Thoracic aorta (tissue), 2 donors: ENCODE measurements at regions not wholly inside any gene's neighbourhood (a gene's known extent, or its start where the extent isn't known, plus 50 kb on each side); places are given as distances from the start of the nearest gene placed in this dataset.
A peak's percentile ranks its signal among the peaks of the same experiment; 100 is the strongest.

Experiments
- ATAC-seq: fragments of 150-250 bp; one replicate; pipeline ENCODE4 v1.8.0; 2017; ENCODE audit warnings: low read depth; ENCODE audit not compliant: insufficient number of reproducible peaks, low FRiP score
- DNase-seq: peaks from one replicate; pipeline ENCODE4 v3.0.0-alpha.2; 2020; ENCODE audit warnings: low spot score
- H3K27ac ChIP-seq, 2 donors: fragments of 200-600 bp; sonication (generic); 1 replicate in 1 of 2; 2 replicates in 1 of 2; pipeline ENCODE4 v1.5.1; 2016; ENCODE audit warnings: mild to moderate bottlenecking in 2 of 2, moderate library complexity in 2 of 2
- H3K27me3 ChIP-seq: fragments of 200-600 bp; sonication (generic); replicated peaks from 2 replicates; pipeline ENCODE4 v1.6.0; 2016; ENCODE audit warnings: mild to moderate bottlenecking; ENCODE audit not compliant: insufficient read depth
- H3K36me3 ChIP-seq: fragments of 200-600 bp; sonication (generic); one replicate; pipeline ENCODE4 v1.5.1; 2016
- H3K4me1 ChIP-seq, 2 donors: fragments of 200-600 bp; sonication (generic); 1 replicate in 1 of 2; 2 replicates in 1 of 2; pipeline versions ENCODE4 v1.5.1 to v1.6.0; 2016; ENCODE audit warnings: low read depth in 2 of 2, mild to moderate bottlenecking in 1 of 2; ENCODE audit not compliant: control insufficient read depth in 1 of 2
- H3K4me3 ChIP-seq: fragments of 200-600 bp; sonication (generic); 2 replicates; pipeline ENCODE4 v1.5.1; 2016; ENCODE audit warnings: mild to moderate bottlenecking
- H3K9me3 ChIP-seq: fragments of 200-600 bp; sonication (generic); 2 replicates; pipeline ENCODE4 v1.5.1; 2016
- CTCF ChIP-seq: fragments of 200-600 bp; sonication (generic); IDR thresholded peaks from one replicate; pipeline ENCODE4 v1.5.1; 2019; ENCODE audit warnings: antibody characterized with exemption

GRCh38 chr12:124713041-124713435 lies 145.6 kb upstream of the NCOR2 start:
- H3K36me3 ChIP-seq = no peaks in the 10 kb centered on the region
- no peak for ATAC-seq
- no peak for DNase-seq
- H3K27me3 ChIP-seq = no peaks in the 10 kb centered on the region
- peaks cover 5% of the 10 kb centered on the region in 2 donors for H3K4me1 ChIP-seq
- no peak for TF ChIP-seq CTCF
- peak overlapping the region; percentile 42 to 78 for H3K27ac ChIP-seq
- H3K4me3 ChIP-seq = peak overlapping the region; percentile 66
- H3K9me3 ChIP-seq = no peaks in the 10 kb centered on the region

GRCh38 chr12:124711344-124711743 lies 143.9 kb upstream of the NCOR2 start:
- ATAC-seq = no peak
- H3K27ac ChIP-seq = no peak overlapping the region

GRCh38 chr12:124709722-124710687 lies 142.6 kb upstream of the NCOR2 start:
- no peaks in the 10 kb centered on the region for H3K36me3 ChIP-seq
- no peak for TF ChIP-seq CTCF
- H3K4me3 ChIP-seq = no peak overlapping the region
- peaks cover 5% of the 10 kb centered on the region in 2 donors for H3K4me1 ChIP-seq
- ATAC-seq (no peak), DNase-seq (no peak)
- H3K27ac ChIP-seq = no peak overlapping the region
- peaks cover 4% of the 10 kb centered on the region for H3K9me3 ChIP-seq
- no peaks in the 10 kb centered on the region for H3K27me3 ChIP-seq

More at GRCh38 chr12:124711344-124711743, 143.9 kb upstream of the NCOR2 start:
- Histone ChIP-seq H3K9me3 (peaks cover 4% of the 10 kb centered on the region), H3K27me3 (no peaks in the 10 kb centered on the region), H3K4me3 (no peak overlapping the region), H3K36me3 (no peaks in the 10 kb centered on the region), H3K4me1 (peaks cover 5% of the 10 kb centered on the region in 2 donors)
- TF ChIP-seq CTCF = no peak
- no peak for DNase-seq

GRCh38 chr12:124707316-124707715 lies 139.9 kb upstream of the NCOR2 start:
- Histone ChIP-seq H3K27me3 (no peaks in the 10 kb centered on the region), H3K9me3 (peaks cover 4% of the 10 kb centered on the region), H3K27ac (no peak overlapping the region), H3K4me1 (no peaks in the 10 kb centered on the region), H3K36me3 (no peaks in the 10 kb centered on the region), H3K4me3 (no peak overlapping the region)
- TF ChIP-seq CTCF = no peak
- ATAC-seq = no peak
- no peak for DNase-seq

GRCh38 chr12:124706363-124706762 lies 139.0 kb upstream of the NCOR2 start:
- peaks cover 4% of the 10 kb centered on the region for H3K9me3 ChIP-seq
- ATAC-seq (no peak), DNase-seq (no peak)
- TF ChIP-seq CTCF = no peak
- H3K27me3 ChIP-seq = no peaks in the 10 kb centered on the region
- H3K4me3 ChIP-seq = no peak overlapping the region
- peaks cover 0 to 6% of the 10 kb centered on the region in 2 donors for H3K4me1 ChIP-seq
- H3K27ac ChIP-seq = no peak overlapping the region
- H3K36me3 ChIP-seq = no peaks in the 10 kb centered on the region
